NK-92 treated with Interleukin-12 subunit alpha and Interleukin-12 subunit beta, amount 100 ng/mL, for 24 hours (cell line): ENCODE measurements at regions not wholly inside any gene's neighbourhood (a gene's known extent, or its start where the extent isn't known, plus 50 kb on each side); places are given as distances from the start of the nearest gene placed in this dataset.
"Not testable (repeated sequence)": the region's sequence is repeated elsewhere in the genome, so short reads cannot be mapped to it uniquely, and the experiment has no call there.

Experiments
- DNase-seq: peaks from one replicate; lab custom pipeline; 2025; lab: John Stamatoyannopoulos, UW

GRCh38 chr15:83335542-83335941 lies 51.1 kb upstream of the BNC1 start:
- DNase-seq = not testable (repeated sequence)

DNA sequence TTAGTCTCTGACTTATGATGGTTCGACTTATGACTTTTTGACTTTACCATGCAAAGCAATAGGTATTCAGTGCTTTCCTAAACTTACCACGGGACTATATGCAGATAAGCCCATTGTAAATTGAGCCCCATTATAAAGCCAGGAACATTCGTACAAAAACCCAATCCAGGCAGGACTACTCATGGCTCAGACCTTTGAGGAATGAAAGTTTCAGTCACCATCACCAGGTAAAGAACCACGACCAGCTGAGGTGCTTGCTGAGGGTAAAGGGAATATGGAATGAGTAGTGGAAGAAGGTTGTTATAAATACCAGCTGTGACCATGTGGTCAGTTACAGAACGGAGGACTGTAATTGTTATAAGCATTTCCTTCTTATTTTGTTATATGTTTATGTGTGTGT lies 54.9 kb upstream of the BNC1 start:
- no peak for DNase-seq

- DNase-seq = no peak
Observed at GRCh38 chr15:83340087-83340486, 55.6 kb upstream of the BNC1 start.

DNA sequence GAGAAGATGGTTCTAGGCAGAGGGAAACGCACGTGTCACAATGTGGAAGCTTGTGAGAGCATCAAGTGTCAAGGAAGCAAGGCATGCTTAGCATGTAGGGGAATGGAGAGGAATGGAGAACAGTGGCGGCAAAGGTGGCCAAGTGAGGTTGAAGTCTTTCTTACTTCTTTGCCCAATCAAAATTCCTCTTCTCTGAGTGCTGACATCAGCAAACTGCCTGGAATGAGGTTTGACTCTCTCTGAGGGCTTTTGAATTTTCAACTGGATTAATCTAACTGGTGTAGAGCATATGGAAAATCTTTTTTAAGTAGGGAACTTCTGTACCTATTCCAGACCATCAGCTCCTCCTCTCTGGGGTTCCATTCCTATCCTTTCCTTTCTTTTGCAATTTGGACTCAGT lies 61.9 kb upstream of the BNC1 start:
- DNase-seq = no peak

DNA sequence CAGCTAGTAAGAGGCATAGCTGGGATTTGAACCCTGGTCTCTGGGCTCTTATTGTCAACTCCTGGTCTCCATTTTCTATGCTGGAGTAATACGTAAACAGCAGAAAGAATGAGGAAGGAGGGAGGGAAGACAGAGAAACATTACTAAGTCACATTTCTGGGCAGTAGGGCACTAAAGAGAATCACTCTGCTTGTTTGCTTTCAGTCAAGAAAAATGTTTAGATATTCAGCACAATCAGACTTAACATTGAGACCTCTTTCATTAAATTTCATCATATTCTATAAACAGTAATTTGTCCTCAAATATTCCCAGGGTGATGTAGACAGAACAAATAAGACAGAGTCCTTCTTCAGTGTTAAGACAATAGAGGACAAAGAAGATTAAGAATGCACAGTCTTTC lies 67.7 kb upstream of the BNC1 start:
- DNase-seq = no peak

DNA sequence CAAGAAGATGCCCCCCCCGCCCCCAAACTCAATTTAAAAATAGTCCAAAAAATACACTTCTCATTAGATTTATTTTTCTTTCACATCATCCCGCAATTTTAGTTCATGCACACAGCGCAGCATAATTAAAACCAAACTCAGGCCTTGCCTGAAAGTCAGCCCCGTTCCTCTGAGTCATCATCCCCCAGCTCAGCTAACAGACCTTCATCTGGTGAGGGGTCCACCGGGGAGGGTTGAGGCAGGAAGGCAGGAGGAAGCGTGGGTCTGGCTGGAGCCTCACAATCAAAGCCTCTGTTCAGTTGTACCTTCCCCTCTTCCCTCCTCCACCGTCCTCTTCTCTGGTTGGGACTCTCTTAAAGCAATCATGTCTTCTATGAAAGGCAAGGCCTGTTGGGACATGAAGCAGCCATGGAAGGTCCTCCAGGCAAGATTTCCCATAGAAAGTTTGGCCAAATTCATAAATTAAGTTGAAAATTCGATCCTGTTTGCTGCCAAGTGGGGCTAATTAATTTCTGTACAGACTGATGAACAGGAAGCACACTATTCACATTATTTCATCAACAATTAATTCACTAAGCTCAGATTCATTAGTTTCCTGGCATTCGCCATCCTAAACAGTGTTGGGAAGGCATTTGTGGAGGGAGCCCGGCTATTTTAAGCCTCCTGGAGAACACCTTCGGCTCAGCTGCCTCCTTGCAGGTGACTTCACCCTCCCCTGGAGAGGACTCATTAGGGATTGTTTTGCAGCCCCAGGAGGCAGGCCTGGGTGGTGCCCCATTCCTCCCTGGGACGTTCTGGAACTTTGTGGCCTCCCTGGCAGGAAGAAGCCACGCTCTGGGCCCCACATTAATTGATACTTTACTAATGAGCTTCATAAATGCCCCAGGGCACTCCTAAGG lies 72.3 kb upstream of the BNC1 start:
- DNase-seq = no peak

GRCh38 chr15:83358972-83359564 lies 74.6 kb upstream of the BNC1 start:
- no peak for DNase-seq

DNA sequence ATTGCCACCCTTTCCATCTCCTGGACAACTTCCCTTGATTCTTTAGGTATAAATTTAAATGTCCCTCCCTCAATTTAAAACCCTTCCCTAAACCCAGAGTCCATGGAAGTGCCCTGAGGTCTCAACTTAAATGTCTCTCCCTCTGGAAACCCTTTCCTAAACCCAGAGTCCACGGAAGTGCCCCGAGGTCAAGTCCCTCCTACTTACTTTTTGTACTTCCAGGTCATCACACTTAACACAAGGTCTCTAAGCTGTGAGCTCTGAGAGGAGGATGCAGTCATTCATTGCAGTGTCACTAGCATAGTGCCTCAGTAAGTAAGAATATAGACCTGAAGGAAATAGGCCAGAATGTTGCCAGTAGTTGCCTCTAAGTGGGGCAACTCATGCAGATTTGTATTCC lies 78.2 kb upstream of the BNC1 start:
- no peak for DNase-seq

GRCh38 chr15:83364501-83364900 lies 80.0 kb upstream of the BNC1 start:
- DNase-seq = no peak

- DNase-seq = no peak
Observed at GRCh38 chr15:83365370-83365938, 81.0 kb upstream of the BNC1 start.

DNA sequence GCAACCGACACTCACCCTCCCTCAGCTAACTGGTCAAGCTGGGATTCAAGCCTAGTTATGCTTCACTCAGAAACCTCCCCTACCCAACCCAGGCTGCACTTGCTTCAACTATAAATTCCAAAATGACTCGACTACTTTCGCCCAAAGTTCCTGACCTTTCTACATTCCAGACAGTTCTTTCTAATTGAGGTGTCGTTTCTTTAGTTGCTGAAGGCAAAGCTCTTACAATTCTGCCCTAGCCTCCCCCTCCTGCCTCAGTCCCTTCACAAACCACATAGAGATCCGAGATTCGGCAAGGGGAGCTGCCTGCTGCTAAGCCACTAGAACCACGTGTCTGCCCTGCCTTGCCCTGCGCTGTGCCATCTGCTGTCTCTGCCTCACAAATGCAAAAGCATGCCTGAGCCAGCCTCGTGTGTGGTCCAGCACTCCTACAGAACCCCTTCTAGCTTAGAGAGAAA lies 74.7 kb upstream of the SH3GL3 start:
- DNase-seq = no peak

- no peak for DNase-seq
Observed at GRCh38 chr15:83378921-83379578, 68.1 kb upstream of the SH3GL3 start.

DNA sequence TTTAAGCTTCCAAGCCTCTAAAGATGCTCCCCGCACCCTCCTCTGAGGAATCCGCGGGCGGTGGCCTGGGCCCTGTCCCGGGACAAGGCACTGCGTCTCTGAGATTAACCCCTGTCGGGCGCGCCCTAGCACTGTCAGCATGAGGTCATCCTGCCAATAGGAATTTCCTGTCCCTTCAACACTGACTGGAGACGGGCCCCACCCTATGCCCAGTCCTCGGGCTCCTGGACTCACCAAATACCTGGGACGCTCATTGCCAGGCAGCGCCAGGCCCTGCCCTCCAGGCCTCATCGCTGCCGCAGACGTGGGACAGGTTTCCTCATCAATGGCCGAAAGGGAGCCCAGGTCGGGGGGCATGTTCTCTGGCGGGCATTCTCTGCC lies 67.6 kb upstream of the SH3GL3 start:
- DNase-seq = no peak

DNA sequence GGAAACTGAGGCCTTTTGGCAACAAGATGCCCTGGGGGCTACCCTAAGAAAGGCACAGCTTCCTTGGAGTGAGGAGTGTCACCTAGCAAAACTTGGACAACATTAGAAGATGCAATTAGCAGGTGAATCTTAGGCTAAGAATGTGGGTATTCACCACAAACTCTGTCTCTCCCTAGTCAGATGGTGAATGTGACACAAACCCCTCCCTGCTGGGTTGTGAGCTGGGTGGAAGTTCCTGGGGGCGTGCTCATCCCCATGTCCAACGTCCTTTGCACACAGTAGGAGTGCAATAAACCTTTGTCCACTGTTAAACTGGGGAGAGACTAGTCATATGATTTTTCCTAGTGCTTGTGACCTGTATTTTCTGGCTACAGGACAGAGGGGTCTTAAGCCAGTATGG lies 67.1 kb upstream of the SH3GL3 start:
- DNase-seq = no peak

GRCh38 chr15:83380682-83381081 lies 66.5 kb upstream of the SH3GL3 start:
- DNase-seq = peak; percentile 33

GRCh38 chr15:83383608-83384139 lies 63.5 kb upstream of the SH3GL3 start:
- DNase-seq = not testable (repeated sequence)

DNA sequence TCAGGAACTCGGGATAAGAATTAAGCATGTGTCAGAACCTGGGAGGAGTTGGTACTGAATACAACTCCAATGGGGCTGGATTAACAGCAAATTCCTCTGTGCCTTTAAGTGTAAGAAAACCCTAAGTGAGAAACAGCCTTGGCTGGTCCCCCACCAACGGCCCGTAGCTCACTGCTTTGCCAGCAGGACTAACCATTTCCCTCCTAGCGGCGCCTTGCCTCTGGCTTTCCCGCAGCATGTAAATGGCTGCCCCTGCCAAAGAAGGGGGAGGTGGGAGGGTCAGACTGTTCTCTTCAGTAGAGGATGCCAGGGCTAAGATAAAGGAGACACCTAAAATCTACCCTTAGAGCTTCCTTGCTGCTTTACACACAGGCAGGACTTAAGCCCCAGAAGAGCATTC lies 51.0 kb upstream of the SH3GL3 start:
- DNase-seq = no peak
